ENCODE measurements at regions not wholly inside any gene's neighbourhood (a gene's known extent, or its start where the extent isn't known, plus 50 kb on each side); places are given as distances from the start of the nearest gene placed in this dataset.

DNA sequence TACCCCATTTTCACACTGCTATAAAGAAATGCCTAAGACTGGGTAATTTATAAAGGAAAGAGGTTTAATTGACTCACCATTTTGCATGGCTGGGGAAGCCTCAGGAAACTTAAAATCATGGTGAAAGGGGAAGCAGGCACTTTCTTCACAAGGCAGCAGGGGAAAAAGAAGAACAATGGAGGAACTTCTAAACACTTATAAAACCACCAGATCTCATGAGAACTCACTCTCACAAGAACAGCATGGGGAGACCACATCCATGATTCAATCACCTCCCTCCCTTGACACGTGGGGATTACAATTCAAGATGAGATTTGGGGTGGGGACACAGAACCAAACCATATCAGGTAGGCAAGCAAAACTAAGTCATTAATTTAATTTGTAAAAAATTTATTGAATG, 343.2 kb downstream of the FRK start (continued):
- TF ChIP-seq, protein P1, sequence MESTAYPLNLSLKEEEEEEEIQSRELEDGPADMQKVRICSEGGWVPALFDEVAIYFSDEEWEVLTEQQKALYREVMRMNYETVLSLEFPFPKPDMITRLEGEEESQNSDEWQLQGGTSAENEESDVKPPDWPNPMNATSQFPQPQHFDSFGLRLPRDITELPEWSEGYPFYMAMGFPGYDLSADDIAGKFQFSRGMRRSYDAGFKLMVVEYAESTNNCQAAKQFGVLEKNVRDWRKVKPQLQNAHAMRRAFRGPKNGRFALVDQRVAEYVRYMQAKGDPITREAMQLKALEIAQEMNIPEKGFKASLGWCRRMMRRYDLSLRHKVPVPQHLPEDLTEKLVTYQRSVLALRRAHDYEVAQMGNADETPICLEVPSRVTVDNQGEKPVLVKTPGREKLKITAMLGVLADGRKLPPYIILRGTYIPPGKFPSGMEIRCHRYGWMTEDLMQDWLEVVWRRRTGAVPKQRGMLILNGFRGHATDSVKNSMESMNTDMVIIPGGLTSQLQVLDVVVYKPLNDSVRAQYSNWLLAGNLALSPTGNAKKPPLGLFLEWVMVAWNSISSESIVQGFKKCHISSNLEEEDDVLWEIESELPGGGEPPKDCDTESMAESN (CRISPR knock-in tag; conservative IDR thresholded peaks at IDR 0.05), result no peak

- BruUV-seq (replicated peaks), result no TSS peak
- H2AFZ ChIP-seq (ENCODE audit: low read length), result no peak overlapping the region
- CTCF ChIA-PET (ENCODE audit: low intra/inter-chr PET ratio, low total read pairs), result no interaction called here
- TF ChIP-seq, protein P2, sequence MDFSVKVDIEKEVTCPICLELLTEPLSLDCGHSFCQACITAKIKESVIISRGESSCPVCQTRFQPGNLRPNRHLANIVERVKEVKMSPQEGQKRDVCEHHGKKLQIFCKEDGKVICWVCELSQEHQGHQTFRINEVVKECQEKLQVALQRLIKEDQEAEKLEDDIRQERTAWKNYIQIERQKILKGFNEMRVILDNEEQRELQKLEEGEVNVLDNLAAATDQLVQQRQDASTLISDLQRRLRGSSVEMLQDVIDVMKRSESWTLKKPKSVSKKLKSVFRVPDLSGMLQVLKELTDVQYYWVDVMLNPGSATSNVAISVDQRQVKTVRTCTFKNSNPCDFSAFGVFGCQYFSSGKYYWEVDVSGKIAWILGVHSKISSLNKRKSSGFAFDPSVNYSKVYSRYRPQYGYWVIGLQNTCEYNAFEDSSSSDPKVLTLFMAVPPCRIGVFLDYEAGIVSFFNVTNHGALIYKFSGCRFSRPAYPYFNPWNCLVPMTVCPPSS (IDR thresholded peaks at IDR 0.05), result no peak
- TF ChIP-seq PITX1 (CRISPR knock-in tag; IDR thresholded peaks at IDR 0.05), result no peak
- TF ChIP-seq TCF7L2 (IDR thresholded peaks at IDR 0.05; ENCODE audit: low read depth, low read length), result no peak
- TF ChIP-seq ZNF282 (IDR thresholded peaks at IDR 0.05; ENCODE audit: partially characterized antibody), result no peak
- no peak for TF ChIP-seq ZNF367 (CRISPR knock-in tag; IDR thresholded peaks at IDR 0.05; ENCODE audit: borderline replicate concordance)
- no peak for TF ChIP-seq ZSCAN21 (CRISPR knock-in tag; IDR thresholded peaks at IDR 0.05; ENCODE audit: borderline replicate concordance)
- TF ChIP-seq ZNF678 (CRISPR knock-in tag; IDR thresholded peaks at IDR 0.05), result no peak
- TF ChIP-seq FOXO1 (CRISPR knock-in tag; IDR thresholded peaks at IDR 0.05), result no peak
- TF ChIP-seq KIAA2018 (CRISPR knock-in tag; IDR thresholded peaks at IDR 0.05; ENCODE audit: borderline replicate concordance), result no peak
- TF ChIP-seq ZNF615 (CRISPR knock-in tag; IDR thresholded peaks at IDR 0.05; ENCODE audit: borderline replicate concordance), result no peak
- TF ChIP-seq MAFF (IDR thresholded peaks at IDR 0.05; ENCODE audit: low read depth, low read length), result no peak
Observed at GRCh38 chr6:115717062-115717461, 343.6 kb downstream of the FRK start.

More at GRCh38 chr6:115717062-115717461, 343.6 kb downstream of the FRK start:
- Histone ChIP-seq H3K79me2 (ENCODE audit: insufficient read depth, low read length) (no peaks in the 10 kb centered on the region), H3K9me3 (ENCODE audit: low read length) (no peaks in the 10 kb centered on the region), H3K4me1 (ENCODE audit: insufficient read depth, low read length) (no peaks in the 10 kb centered on the region), H3K4me3 (replicated peaks in 1 of 3; ENCODE audit: insufficient read depth in 1 of 3, low read depth in 2 of 3, low read length in 3 of 3) (no peak overlapping the region), H4K20me1 (ENCODE audit: insufficient read depth, low read length) (no peaks in the 10 kb centered on the region), H3K27me3 (ENCODE audit: control insufficient read depth in 1 of 2, insufficient read depth in 2 of 2, low read length in 2 of 2) (no peaks in the 10 kb centered on the region; a peak in 1 of 5 replicates), H3K4me2 (ENCODE audit: low read depth, low read length) (no peak overlapping the region), H3K9ac (ENCODE audit: insufficient read depth, low read depth, low read length) (no peak overlapping the region), H3K27ac (ENCODE audit: extremely low read length, insufficient read depth, low read length) (no peak overlapping the region), H3K36me3 (replicated peaks in 1 of 2; ENCODE audit: control insufficient read depth in 1 of 2, insufficient read depth in 2 of 2, low read length in 2 of 2) (no peaks in the 10 kb centered on the region)
- FAIRE-seq (no peak), ATAC-seq (no peak), DNase-seq (ENCODE audit: low spot score) (no peak)
- in situ Hi-C loops (cut with HindIII; ENCODE audit: extremely low pct_ligation_motif_present, low pct_unique_long_range_greater_than_20kb) (no loop called here), intact Hi-C loops (cut with micrococcal nuclease; ENCODE audit: unreplicated experiment) (no loop called here)
- POLR2A ChIA-PET, result no interaction called here

Data from HepG2 (cell line).